T-helper 1 cell treated with Interleukin-12 subunit alpha and Interleukin-12 subunit beta and Interleukin-4 antibody, amounts not matched to agents 30 ng/mL and 1 ng/mL, for 36 hours (primary cell): ENCODE measurements at regions not wholly inside any gene's neighbourhood (a gene's known extent, or its start where the extent isn't known, plus 50 kb on each side); places are given as distances from the start of the nearest gene placed in this dataset.

Experiments used
- intact Hi-C: fragments of 100-400 bp; cut with micrococcal nuclease; formaldehyde crosslinking; loops from one replicate; pipeline ENCODE4 v1.15.1; 2024

GRCh38 chr3:8405144-8405543, 96.5 kb upstream of the LMCD1 start:
- intact Hi-C loops: no loop called here

- intact Hi-C loops: no loop called here
These were observed 95.1 kb upstream of the LMCD1 start for GRCh38 chr3:8406479-8406878.

GRCh38 chr3:8413337-8413926, 88.2 kb upstream of the LMCD1 start:
- intact Hi-C loops: no loop called here

GRCh38 chr3:8416965-8417364, 84.7 kb upstream of the LMCD1 start:
- intact Hi-C loops: loop anchor here (1.0 to 2.0 kb wide), 4 partner anchors 93 to 306 kb away; no protein-coding TSS in a partner anchor

GRCh38 chr3:8420612-8421011, 81.0 kb upstream of the LMCD1 start:
- intact Hi-C loops: no loop called here

- intact Hi-C loops: no loop called here
These were observed 80.4 kb upstream of the LMCD1 start for GRCh38 chr3:8421267-8421666.

GRCh38 chr3:8421711-8422110, 79.9 kb upstream of the LMCD1 start:
- intact Hi-C loops: no loop called here

- intact Hi-C loops: no loop called here
These were observed 78.3 kb upstream of the LMCD1 start for GRCh38 chr3:8423307-8423706.

- intact Hi-C loops: no loop called here
These were observed 77.3 kb upstream of the LMCD1 start for GRCh38 chr3:8424281-8424680.

- intact Hi-C loops: no loop called here
These were observed 64.8 kb upstream of the LMCD1 start for GRCh38 chr3:8436661-8437287.

GRCh38 chr3:8438507-8439079, 63.0 kb upstream of the LMCD1 start:
- intact Hi-C loops: no loop called here

GRCh38 chr3:8440142-8440541, 61.5 kb upstream of the LMCD1 start:
- intact Hi-C loops: loop anchor here (5.0 kb wide), 1 partner anchor 167 kb away; no protein-coding TSS in a partner anchor

GRCh38 chr3:8441969-8442559, 59.6 kb upstream of the LMCD1 start:
- intact Hi-C loops: loop anchor here (1.0 to 5.0 kb wide), 2 partner anchors 165 to 181 kb away; no protein-coding TSS in a partner anchor

- intact Hi-C loops: loop anchor here (1.0 to 5.0 kb wide), 2 partner anchors 164 to 180 kb away; no protein-coding TSS in a partner anchor
These were observed 58.5 kb upstream of the LMCD1 start for GRCh38 chr3:8442993-8443650.

- intact Hi-C loops: loop anchor here (5.0 kb wide), 1 partner anchor 163 kb away; no protein-coding TSS in a partner anchor
These were observed 57.5 kb upstream of the LMCD1 start for GRCh38 chr3:8443829-8444791.

GRCh38 chr3:8444883-8445282, 56.7 kb upstream of the LMCD1 start:
- intact Hi-C loops: loop anchor here (5.0 kb wide), 1 partner anchor 162 kb away; no protein-coding TSS in a partner anchor

- intact Hi-C loops: no loop called here
These were observed 55.8 kb upstream of the LMCD1 start for GRCh38 chr3:8445861-8446260.

GRCh38 chr3:8446845-8447244, 54.8 kb upstream of the LMCD1 start:
- intact Hi-C loops: no loop called here

GRCh38 chr3:8450618-8451017, 51.0 kb upstream of the LMCD1 start:
- intact Hi-C loops: no loop called here

GRCh38 chr3:8451696-8452095, 49.9 kb upstream of the LMCD1 start:
- intact Hi-C loops: no loop called here
